ENCODE measurements at regions not wholly inside any gene's neighbourhood (a gene's known extent, or its start where the extent isn't known, plus 50 kb on each side); places are given as distances from the start of the nearest gene placed in this dataset.
"Not testable (repeated sequence)": the region's sequence is repeated elsewhere in the genome, so short reads cannot be mapped to it uniquely, and the experiment has no call there.

DNA sequence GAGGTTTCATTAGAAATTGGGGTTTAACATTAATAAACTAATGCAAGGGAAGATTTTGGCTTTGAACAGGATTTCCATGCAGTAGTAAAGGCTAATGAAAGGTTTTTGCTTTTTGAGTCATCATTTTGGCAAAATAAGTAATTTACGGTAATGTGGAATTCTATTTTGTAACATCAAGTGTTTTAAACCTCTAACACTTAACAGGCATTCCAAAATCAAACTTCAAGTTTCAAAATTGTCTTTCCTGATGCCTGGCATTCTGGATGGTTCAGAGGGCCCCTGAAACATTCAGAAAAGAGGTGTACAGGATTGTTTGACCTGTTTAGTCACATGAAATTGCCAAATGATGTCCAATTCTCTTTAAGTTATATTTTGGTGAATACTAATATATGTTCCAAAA lies 90.4 kb upstream of the GNAZ start:
- no peak for DNase-seq (ENCODE audit: low spot score)
- H3K4me1 Mint-ChIP-seq (ENCODE audit: low read depth), result no peaks in the 10 kb centered on the region
- H3K36me3 Mint-ChIP-seq (ENCODE audit: low read depth), result no peaks in the 10 kb centered on the region

GRCh38 chr22:22981670-22982571 lies 88.4 kb upstream of the GNAZ start:
- Mint-ChIP-seq H3K4me3 (ENCODE audit: low read depth) (no peak overlapping the region), H3K27ac (no peak overlapping the region), H3K27me3 (ENCODE audit: low read depth) (peaks cover 16% of the 10 kb centered on the region), H3K4me1 (ENCODE audit: low read depth) (no peaks in the 10 kb centered on the region), H3K9me3 (peaks cover 14% of the 10 kb centered on the region), H3K36me3 (ENCODE audit: low read depth) (no peaks in the 10 kb centered on the region)
- intact Hi-C loops (cut with micrococcal nuclease), result loop anchor here (10.0 kb wide), 1 partner anchor 53 kb away; no protein-coding TSS in a partner anchor
- DNase-seq (ENCODE audit: low spot score), result no peak

More for the DNA sequence above, 90.4 kb upstream of the GNAZ start:
- Mint-ChIP-seq H3K27me3 (ENCODE audit: low read depth) (peaks cover 10% of the 10 kb centered on the region), H3K27ac (no peak overlapping the region), H3K4me3 (ENCODE audit: low read depth) (no peak overlapping the region), H3K9me3 (peaks cover 14% of the 10 kb centered on the region)
- intact Hi-C loops (cut with micrococcal nuclease), result loop anchor here (10.0 kb wide), 1 partner anchor 55 kb away; no protein-coding TSS in a partner anchor

- peaks cover 19% of the 10 kb centered on the region for H3K27me3 Mint-ChIP-seq (ENCODE audit: low read depth)
- DNase-seq (ENCODE audit: low spot score), result no peak
- intact Hi-C loops (cut with micrococcal nuclease), result loop anchor here (10.0 kb wide), 1 partner anchor 52 kb away; no protein-coding TSS in a partner anchor
- H3K4me1 Mint-ChIP-seq (ENCODE audit: low read depth), result no peaks in the 10 kb centered on the region
- no peaks in the 10 kb centered on the region for H3K36me3 Mint-ChIP-seq (ENCODE audit: low read depth)
- no peak overlapping the region for H3K27ac Mint-ChIP-seq
- H3K4me3 Mint-ChIP-seq (ENCODE audit: low read depth), result no peak overlapping the region
- peaks cover 14% of the 10 kb centered on the region for H3K9me3 Mint-ChIP-seq
These were observed 87.7 kb upstream of the GNAZ start for GRCh38 chr22:22982616-22983015.

- peaks cover 19% of the 10 kb centered on the region for H3K27me3 Mint-ChIP-seq (ENCODE audit: low read depth)
- intact Hi-C loops (cut with micrococcal nuclease), result loop anchor here (10.0 kb wide), 1 partner anchor 52 kb away; no protein-coding TSS in a partner anchor
- DNase-seq (ENCODE audit: low spot score), result no peak
- H3K27ac Mint-ChIP-seq, result no peak overlapping the region
- peaks cover 14% of the 10 kb centered on the region for H3K9me3 Mint-ChIP-seq
- H3K4me1 Mint-ChIP-seq (ENCODE audit: low read depth), result no peaks in the 10 kb centered on the region
- no peaks in the 10 kb centered on the region for H3K36me3 Mint-ChIP-seq (ENCODE audit: low read depth)
- no peak overlapping the region for H3K4me3 Mint-ChIP-seq (ENCODE audit: low read depth)
These were observed 87.2 kb upstream of the GNAZ start for GRCh38 chr22:22983123-22983522.

DNA sequence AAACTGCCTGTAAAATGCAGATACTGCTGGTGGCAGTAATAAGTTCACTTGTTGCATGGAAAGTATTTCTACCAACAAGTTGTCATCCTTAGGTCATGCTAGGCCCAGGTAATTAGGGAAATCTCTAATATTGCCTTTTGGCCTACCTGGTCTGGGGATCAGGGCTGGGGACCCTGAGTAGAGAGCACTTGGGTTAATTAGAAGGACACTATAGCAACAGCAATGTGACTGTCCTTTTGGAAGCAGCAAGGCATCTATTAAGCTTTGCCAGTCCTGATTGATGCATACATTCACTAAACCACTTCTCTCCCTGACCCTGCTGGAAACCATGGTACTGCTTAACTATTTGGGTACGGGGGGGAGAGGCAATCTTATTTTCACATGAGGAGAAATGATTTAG lies 86.5 kb upstream of the GNAZ start:
- DNase-seq (ENCODE audit: low spot score), result no peak
- H3K27me3 Mint-ChIP-seq (ENCODE audit: low read depth), result peaks cover 23% of the 10 kb centered on the region
- H3K9me3 Mint-ChIP-seq, result peaks cover 13% of the 10 kb centered on the region
- no peaks in the 10 kb centered on the region for H3K36me3 Mint-ChIP-seq (ENCODE audit: low read depth)
- no peaks in the 10 kb centered on the region for H3K4me1 Mint-ChIP-seq (ENCODE audit: low read depth)
- H3K4me3 Mint-ChIP-seq (ENCODE audit: low read depth), result no peak overlapping the region
- H3K27ac Mint-ChIP-seq, result no peak overlapping the region
- intact Hi-C loops (cut with micrococcal nuclease), result loop anchor here (10.0 kb wide), 1 partner anchor 51 kb away; no protein-coding TSS in a partner anchor

DNA sequence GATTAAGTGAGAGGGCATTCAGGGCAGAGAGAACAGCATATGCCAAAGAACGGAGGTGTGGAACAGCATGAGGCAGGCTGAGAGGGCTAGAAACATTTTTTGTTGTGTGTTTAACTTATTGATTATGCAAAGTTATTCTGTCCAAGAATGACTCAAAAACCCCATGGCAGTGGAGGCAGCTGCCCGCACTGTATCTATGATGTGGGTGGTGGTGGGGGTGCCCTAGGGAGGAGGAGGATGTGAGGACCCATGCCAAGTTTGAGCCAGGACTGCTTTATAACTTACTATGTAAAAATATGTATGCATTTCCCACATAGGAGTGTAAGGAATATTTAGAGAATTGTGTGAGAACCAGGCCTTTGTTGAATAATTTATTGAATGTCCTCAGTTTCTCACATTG lies 85.4 kb upstream of the GNAZ start:
- no peaks in the 10 kb centered on the region for H3K4me1 Mint-ChIP-seq (ENCODE audit: low read depth)
- intact Hi-C loops (cut with micrococcal nuclease), result loop anchor here (10.0 kb wide), 1 partner anchor 50 kb away; no protein-coding TSS in a partner anchor
- peaks cover 10% of the 10 kb centered on the region for H3K9me3 Mint-ChIP-seq
- H3K27ac Mint-ChIP-seq, result no peak overlapping the region
- DNase-seq (ENCODE audit: low spot score), result no peak
- H3K27me3 Mint-ChIP-seq (ENCODE audit: low read depth), result peaks cover 23% of the 10 kb centered on the region
- no peak overlapping the region for H3K4me3 Mint-ChIP-seq (ENCODE audit: low read depth)
- no peaks in the 10 kb centered on the region for H3K36me3 Mint-ChIP-seq (ENCODE audit: low read depth)

- DNase-seq (ENCODE audit: low spot score), result no peak
- intact Hi-C loops (cut with micrococcal nuclease), result loop anchor here (10.0 kb wide), 1 partner anchor 49 kb away; no protein-coding TSS in a partner anchor
- Mint-ChIP-seq H3K4me3 (ENCODE audit: low read depth) (no peak overlapping the region), H3K9me3 (peaks cover 4% of the 10 kb centered on the region), H3K4me1 (ENCODE audit: low read depth) (no peaks in the 10 kb centered on the region), H3K27ac (no peak overlapping the region), H3K36me3 (ENCODE audit: low read depth) (no peaks in the 10 kb centered on the region), H3K27me3 (ENCODE audit: low read depth) (peaks cover 32% of the 10 kb centered on the region)
These were observed 84.3 kb upstream of the GNAZ start for GRCh38 chr22:22986008-22986407.

DNA sequence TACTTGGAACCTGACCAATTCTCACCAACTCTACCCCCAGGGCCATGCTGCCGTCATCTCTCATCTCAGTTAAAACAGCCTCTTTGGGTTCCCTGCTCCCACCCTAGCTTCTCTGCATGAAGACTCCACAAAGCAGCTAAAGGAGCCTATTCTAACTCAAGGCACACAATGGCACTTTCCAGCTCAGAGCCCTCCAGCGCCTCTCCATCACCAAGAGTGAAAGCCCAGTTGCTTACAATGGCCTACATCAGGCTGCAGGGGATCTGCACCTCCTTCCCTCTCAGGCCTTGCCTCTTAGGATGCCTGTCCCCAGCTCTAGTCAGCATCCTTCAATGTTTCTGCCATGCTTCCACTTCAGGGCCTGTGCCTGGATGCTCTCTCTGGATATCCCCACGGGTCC lies 83.7 kb upstream of the GNAZ start:
- Mint-ChIP-seq H3K4me1 (ENCODE audit: low read depth) (no peaks in the 10 kb centered on the region), H3K36me3 (ENCODE audit: low read depth) (no peaks in the 10 kb centered on the region), H3K4me3 (ENCODE audit: low read depth) (no peak overlapping the region), H3K9me3 (peaks cover 4% of the 10 kb centered on the region), H3K27me3 (ENCODE audit: low read depth) (peaks cover 33% of the 10 kb centered on the region), H3K27ac (no peak overlapping the region)
- no peak for DNase-seq (ENCODE audit: low spot score)
- intact Hi-C loops (cut with micrococcal nuclease), result loop anchor here (10.0 kb wide), 1 partner anchor 48 kb away; no protein-coding TSS in a partner anchor

GRCh38 chr22:22988150-22988549 lies 82.2 kb upstream of the GNAZ start:
- H3K27me3 Mint-ChIP-seq (ENCODE audit: low read depth), result peaks cover 37% of the 10 kb centered on the region

GRCh38 chr22:22988785-22989184 lies 81.5 kb upstream of the GNAZ start:
- Mint-ChIP-seq H3K9me3 (no peaks in the 10 kb centered on the region), H3K4me1 (ENCODE audit: low read depth) (no peaks in the 10 kb centered on the region)
- intact Hi-C loops (cut with micrococcal nuclease), result loop anchor here (10.0 kb wide), 1 partner anchor 46 kb away; no protein-coding TSS in a partner anchor

More at GRCh38 chr22:22988150-22988549, 82.2 kb upstream of the GNAZ start:
- no peaks in the 10 kb centered on the region for H3K9me3 Mint-ChIP-seq
- H3K4me3 Mint-ChIP-seq (ENCODE audit: low read depth), result no peak overlapping the region
- H3K36me3 Mint-ChIP-seq (ENCODE audit: low read depth), result no peaks in the 10 kb centered on the region
- H3K27ac Mint-ChIP-seq, result no peak overlapping the region
- no peaks in the 10 kb centered on the region for H3K4me1 Mint-ChIP-seq (ENCODE audit: low read depth)
- no peak for DNase-seq (ENCODE audit: low spot score)
- intact Hi-C loops (cut with micrococcal nuclease), result loop anchor here (10.0 kb wide), 1 partner anchor 47 kb away; no protein-coding TSS in a partner anchor

DNA sequence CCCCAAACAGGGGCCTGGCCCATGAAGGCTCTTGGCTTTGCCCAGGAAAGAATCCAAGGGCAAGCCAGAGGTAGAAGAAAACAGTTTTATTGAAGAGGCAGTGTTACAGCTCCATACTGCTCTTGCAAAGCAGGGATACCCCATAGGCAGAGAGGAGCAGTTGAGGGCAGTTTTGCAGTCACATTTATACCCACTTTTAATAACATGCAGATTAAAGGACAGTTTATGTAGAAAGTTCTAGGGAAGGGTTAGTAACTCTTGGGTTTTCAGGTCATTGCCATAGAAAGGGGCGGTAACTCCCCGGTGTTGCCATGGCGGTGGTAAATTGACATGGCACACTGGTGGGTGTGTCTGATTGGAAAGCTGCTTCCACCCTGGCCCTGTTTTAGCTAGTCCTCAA lies 80.5 kb upstream of the GNAZ start:
- intact Hi-C loops (cut with micrococcal nuclease), result loop anchor here (10.0 kb wide), 1 partner anchor 45 kb away; no protein-coding TSS in a partner anchor
- H3K4me1 Mint-ChIP-seq (ENCODE audit: low read depth), result no peaks in the 10 kb centered on the region
- no peak for DNase-seq (ENCODE audit: low spot score)
- peaks cover 40% of the 10 kb centered on the region for H3K27me3 Mint-ChIP-seq (ENCODE audit: low read depth)
- H3K9me3 Mint-ChIP-seq, result no peaks in the 10 kb centered on the region
- no peaks in the 10 kb centered on the region for H3K36me3 Mint-ChIP-seq (ENCODE audit: low read depth)
- H3K27ac Mint-ChIP-seq, result no peak overlapping the region
- no peak overlapping the region for H3K4me3 Mint-ChIP-seq (ENCODE audit: low read depth)

More at GRCh38 chr22:22988785-22989184, 81.5 kb upstream of the GNAZ start:
- H3K27ac Mint-ChIP-seq, result no peak overlapping the region
- peaks cover 40% of the 10 kb centered on the region for H3K27me3 Mint-ChIP-seq (ENCODE audit: low read depth)
- no peak for DNase-seq (ENCODE audit: low spot score)
- H3K36me3 Mint-ChIP-seq (ENCODE audit: low read depth), result no peaks in the 10 kb centered on the region
- H3K4me3 Mint-ChIP-seq (ENCODE audit: low read depth), result no peak overlapping the region

- H3K27me3 Mint-ChIP-seq (ENCODE audit: low read depth), result peaks cover 42% of the 10 kb centered on the region
- H3K36me3 Mint-ChIP-seq (ENCODE audit: low read depth); H3K9me3 Mint-ChIP-seq; H3K4me3 Mint-ChIP-seq (ENCODE audit: low read depth); intact Hi-C loops (cut with micrococcal nuclease); DNase-seq (ENCODE audit: low spot score); H3K4me1 Mint-ChIP-seq (ENCODE audit: low read depth); H3K27ac Mint-ChIP-seq: not testable (repeated sequence)
These were observed 79.4 kb upstream of the GNAZ start for GRCh38 chr22:22990711-22991505.

Measured in activated T-helper 2 cell treated with anti-CD3 and anti-CD28 coated beads, Interferon-gamma antibody, Interleukin-2, Interleukin-4, amounts not matched to agents 10 μg/mL and 5 μg/mL and 100 μg/mL, durations not matched to agents 14 hours and 24 hours and 36 hours (primary cell).